Kidney (tissue), 13 donors: ENCODE measurements at regions not wholly inside any gene's neighbourhood (a gene's known extent, or its start where the extent isn't known, plus 50 kb on each side); places are given as distances from the start of the nearest gene placed in this dataset.

Source experiments
- DNase-seq, 5 donors: peaks; one replicate each; pipeline ENCODE4 v3.0.0-alpha.2; 2013 to 2020
- FAIRE-seq: peaks from 2 replicates; lab custom pipeline; 2012; peaks lifted over from hg19 to GRCh38; lab: Jason Lieb, UNC
- H3K27ac ChIP-seq, 2 donors: one replicate each; pipeline ENCODE4 v1.7.0; 2013; ENCODE audit warnings: low read depth in 2 of 2, low read length in 2 of 2, inconsistent platforms in 1 of 2
- H3K27me3 ChIP-seq: one replicate; pipeline ENCODE4 v1.7.1; 2013; ENCODE audit warnings: low read length, inconsistent platforms; ENCODE audit not compliant: control insufficient read depth, insufficient read depth
- H3K36me3 ChIP-seq, 3 donors: one replicate each; pipeline versions ENCODE4 v1.7.0 to v1.7.1; 2013; ENCODE audit warnings: low read length in 3 of 3, control low read depth in 1 of 3, inconsistent platforms in 1 of 3; ENCODE audit not compliant: insufficient read depth in 3 of 3, control insufficient read depth in 2 of 3
- H3K4me1 ChIP-seq, 3 donors: one replicate each; pipeline versions ENCODE4 v1.7.0 to v1.7.1; 2013; ENCODE audit warnings: low read length in 3 of 3, inconsistent platforms in 1 of 3, low read depth in 1 of 3; ENCODE audit not compliant: control insufficient read depth in 2 of 3, insufficient read depth in 2 of 3
- H3K4me3 ChIP-seq, 3 donors: one replicate each; pipeline versions ENCODE4 v1.7.0 to v1.8.1; 2013; ENCODE audit warnings: low read length in 3 of 3, control low read depth in 1 of 3, inconsistent platforms in 1 of 3
- H3K9ac ChIP-seq, 3 donors: one replicate each; pipeline versions ENCODE4 v1.7.0 to v1.7.1; 2013; ENCODE audit warnings: low read length in 3 of 3, control low read depth in 1 of 3, inconsistent platforms in 1 of 3
- H3K9me3 ChIP-seq, 3 donors: one replicate each; pipeline versions ENCODE4 v1.7.0 to v1.7.1; 2013; ENCODE audit warnings: low read length in 3 of 3, control low read depth in 1 of 3, inconsistent platforms in 1 of 3; ENCODE audit not compliant: control insufficient read depth in 2 of 3, insufficient read depth in 1 of 3
- CTCF ChIP-seq: IDR thresholded peaks from 3 replicates; pipeline ENCODE4 v1.5.1; 2012; ENCODE audit warnings: mild to moderate bottlenecking, moderate library complexity, borderline replicate concordance; ENCODE audit not compliant: insufficient read depth; ENCODE audit errors: extremely low read depth
- intact Hi-C: fragments of 100-400 bp; cut with DNase I; formaldehyde crosslinking; loops from one replicate; pipeline ENCODE4 v1.11.1; 2022
- donor health status: control.
- donor health status: control.
- donor health status: control.
- donor health status: control.
- donor health status: control.
- donor health status: DM: yes; HTN: yes; CAD: no.
- donor health status: Normal renal cell carcinoma (clear cell type).

DNA sequence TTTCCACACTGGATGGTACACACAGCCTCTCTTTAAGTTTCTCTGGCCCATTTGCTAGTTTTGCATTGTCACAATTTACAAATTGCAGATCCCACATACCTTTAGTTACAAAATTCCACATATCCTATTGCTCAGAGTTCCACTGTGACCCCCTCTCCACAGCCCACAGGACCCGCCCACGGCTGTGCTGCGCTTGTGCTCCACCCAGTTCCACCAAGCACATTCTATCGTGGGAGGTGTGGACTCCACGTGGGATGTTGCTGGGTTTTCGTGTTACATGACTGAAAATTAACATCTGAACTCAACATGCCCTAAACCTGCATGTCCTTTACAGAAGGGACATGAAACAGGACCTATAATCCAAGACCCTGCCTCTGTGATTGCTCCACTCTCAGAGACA, 423.0 kb downstream of the IRS2 start:
- H3K9me3 ChIP-seq, result peaks cover 0 to 5% (median 0%) of the 10 kb centered on the region in 3 donors
- H3K27me3 ChIP-seq, result no peaks in the 10 kb centered on the region
- no peaks in the 10 kb centered on the region for H3K36me3 ChIP-seq
- FAIRE-seq (no peak), DNase-seq (no peak)
- no peak overlapping the region for H3K4me3 ChIP-seq
- no peak overlapping the region for H3K27ac ChIP-seq
- no peaks in the 10 kb centered on the region for H3K4me1 ChIP-seq
- no peak overlapping the region for H3K9ac ChIP-seq
- no peak for TF ChIP-seq CTCF
- intact Hi-C loops, result no loop called here

DNA sequence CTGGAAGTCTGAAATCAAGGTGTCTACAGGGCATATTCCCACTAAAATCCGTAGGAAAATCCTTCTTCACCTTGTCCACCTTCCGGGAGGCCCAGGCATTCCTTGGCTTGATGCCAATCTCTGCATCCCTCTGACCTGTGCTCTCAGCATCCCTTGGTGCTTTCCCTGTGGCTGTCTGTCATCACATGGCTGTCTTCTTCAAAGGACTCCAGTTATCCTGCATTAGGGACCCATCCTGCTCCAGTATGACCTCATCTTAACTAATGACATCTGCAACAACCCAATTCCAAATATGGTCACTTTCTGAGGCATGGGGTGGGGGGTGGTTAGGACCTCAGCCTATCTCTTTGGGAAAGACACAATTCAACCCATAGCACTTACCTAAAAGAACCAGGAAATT, 423.8 kb downstream of the IRS2 start:
- Histone ChIP-seq H3K4me1 (no peaks in the 10 kb centered on the region), H3K36me3 (no peaks in the 10 kb centered on the region), H3K27ac (no peak overlapping the region), H3K9ac (no peak overlapping the region), H3K4me3 (no peak overlapping the region), H3K9me3 (peaks cover 0 to 5% (median 0%) of the 10 kb centered on the region in 3 donors), H3K27me3 (no peaks in the 10 kb centered on the region)
- DNase-seq, result no peak
- intact Hi-C loops, result no loop called here
- no peak for TF ChIP-seq CTCF
- no peak for FAIRE-seq

- Histone ChIP-seq H3K27ac (no peak overlapping the region), H3K9me3 (peaks cover 0 to 5% (median 0%) of the 10 kb centered on the region in 3 donors), H3K4me3 (no peak overlapping the region), H3K4me1 (no peaks in the 10 kb centered on the region), H3K36me3 (no peaks in the 10 kb centered on the region), H3K9ac (no peak overlapping the region), H3K27me3 (no peaks in the 10 kb centered on the region)
- DNase-seq (no peak), FAIRE-seq (no peak)
- no peak for TF ChIP-seq CTCF
- intact Hi-C loops, result no loop called here
These were observed 424.7 kb downstream of the IRS2 start for GRCh38 chr13:109361562-109362289.
